HCT116 (cell line): ENCODE measurements at regions not wholly inside any gene's neighbourhood (a gene's known extent, or its start where the extent isn't known, plus 50 kb on each side); places are given as distances from the start of the nearest gene placed in this dataset.

ENCODE experiments used
- EZH2 ChIP-seq: fragments of 200-600 bp; sonication (generic); IDR thresholded peaks from 2 replicates; pipeline ENCODE4 v1.6.1; 2017; ENCODE audit warnings: antibody characterized with exemption, mixed run types
- EZH2phosphoT487 ChIP-seq: fragments of 200-600 bp; IDR thresholded peaks from 2 replicates; pipeline ENCODE4 v1.6.1; 2018; ENCODE audit warnings: antibody characterized with exemption, borderline replicate concordance
- POLR2A ChIP-seq: IDR thresholded peaks from 2 replicates; pipeline ENCODE4 v1.7.0; 2011; ENCODE audit warnings: borderline replicate concordance; ENCODE audit not compliant: insufficient read depth, insufficient read length; ENCODE audit errors: extremely low read depth
- POLR2AphosphoS5 ChIP-seq: IDR thresholded peaks from 2 replicates; pipeline ENCODE4 v1.6.1; 2011; ENCODE audit warnings: mild to moderate bottlenecking, low read depth, low read length, moderate library complexity
- ZFX ChIP-seq: fragments of 450-650 bp; IDR thresholded peaks from 2 replicates; pipeline ENCODE4 v1.6.1; 2017
- TF ChIP-seq, protein P1 (sequence below): IDR thresholded peaks from 2 replicates; pipeline ENCODE4 v1.6.1; 2012
- TF ChIP-seq, protein P2 (sequence below): IDR thresholded peaks from 2 replicates; pipeline ENCODE4 v1.6.1; 2012; ENCODE audit warnings: low read depth
- TF ChIP-seq, protein P3 (sequence below): IDR thresholded peaks from 2 replicates; pipeline ENCODE4 v1.6.1; 2011; ENCODE audit warnings: mild to moderate bottlenecking, low read length, moderate library complexity; ENCODE audit not compliant: insufficient replicate concordance; ENCODE audit errors: extremely low read depth
- TF ChIP-seq, protein P4 (sequence below), 3 experiments: fragments of 200-600 bp in 1 of 3; sonication (generic) in 1 of 3; IDR thresholded peaks in 2 of 3; conservative IDR thresholded peaks in 1 of 3; 2 replicates each; pipeline ENCODE4 v1.5.1; 2012 to 2017; ENCODE audit warnings: low read depth in 2 of 3, low read length in 2 of 3, antibody characterized with exemption in 1 of 3, borderline replicate concordance in 1 of 3, control low read depth in 1 of 3, mild to moderate bottlenecking in 1 of 3, mixed read lengths in 1 of 3, mixed run types in 1 of 3, moderate library complexity in 1 of 3; ENCODE audit not compliant: insufficient read depth in 1 of 3

DNA sequence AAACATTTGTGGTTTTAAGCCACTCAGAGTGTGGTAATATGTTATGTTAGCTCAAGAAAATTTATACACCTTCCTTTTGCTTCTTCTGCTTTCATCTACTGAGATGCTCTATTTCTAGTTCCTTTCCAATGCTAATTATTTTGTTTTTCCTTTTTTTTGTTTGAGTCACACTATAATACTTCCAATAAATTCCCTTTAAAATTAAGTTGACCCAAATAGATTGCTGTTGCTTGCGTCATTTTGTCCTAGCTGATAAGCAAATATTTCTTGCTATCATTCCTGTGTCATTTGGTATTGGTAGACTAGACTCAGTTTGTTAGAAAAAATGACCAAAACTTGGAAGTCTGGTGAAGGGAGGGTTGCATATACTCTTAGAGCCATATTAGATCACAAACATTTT lies 437.0 kb upstream of the CNTN6 start:
- TF ChIP-seq, protein P1, sequence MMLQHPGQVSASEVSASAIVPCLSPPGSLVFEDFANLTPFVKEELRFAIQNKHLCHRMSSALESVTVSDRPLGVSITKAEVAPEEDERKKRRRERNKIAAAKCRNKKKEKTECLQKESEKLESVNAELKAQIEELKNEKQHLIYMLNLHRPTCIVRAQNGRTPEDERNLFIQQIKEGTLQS: no peak
- TF ChIP-seq EZH2 (no peak), ZFX (no peak), EZH2phosphoT487 (no peak), POLR2AphosphoS5 (no peak), POLR2A (no peak)
- TF ChIP-seq, protein P2, sequence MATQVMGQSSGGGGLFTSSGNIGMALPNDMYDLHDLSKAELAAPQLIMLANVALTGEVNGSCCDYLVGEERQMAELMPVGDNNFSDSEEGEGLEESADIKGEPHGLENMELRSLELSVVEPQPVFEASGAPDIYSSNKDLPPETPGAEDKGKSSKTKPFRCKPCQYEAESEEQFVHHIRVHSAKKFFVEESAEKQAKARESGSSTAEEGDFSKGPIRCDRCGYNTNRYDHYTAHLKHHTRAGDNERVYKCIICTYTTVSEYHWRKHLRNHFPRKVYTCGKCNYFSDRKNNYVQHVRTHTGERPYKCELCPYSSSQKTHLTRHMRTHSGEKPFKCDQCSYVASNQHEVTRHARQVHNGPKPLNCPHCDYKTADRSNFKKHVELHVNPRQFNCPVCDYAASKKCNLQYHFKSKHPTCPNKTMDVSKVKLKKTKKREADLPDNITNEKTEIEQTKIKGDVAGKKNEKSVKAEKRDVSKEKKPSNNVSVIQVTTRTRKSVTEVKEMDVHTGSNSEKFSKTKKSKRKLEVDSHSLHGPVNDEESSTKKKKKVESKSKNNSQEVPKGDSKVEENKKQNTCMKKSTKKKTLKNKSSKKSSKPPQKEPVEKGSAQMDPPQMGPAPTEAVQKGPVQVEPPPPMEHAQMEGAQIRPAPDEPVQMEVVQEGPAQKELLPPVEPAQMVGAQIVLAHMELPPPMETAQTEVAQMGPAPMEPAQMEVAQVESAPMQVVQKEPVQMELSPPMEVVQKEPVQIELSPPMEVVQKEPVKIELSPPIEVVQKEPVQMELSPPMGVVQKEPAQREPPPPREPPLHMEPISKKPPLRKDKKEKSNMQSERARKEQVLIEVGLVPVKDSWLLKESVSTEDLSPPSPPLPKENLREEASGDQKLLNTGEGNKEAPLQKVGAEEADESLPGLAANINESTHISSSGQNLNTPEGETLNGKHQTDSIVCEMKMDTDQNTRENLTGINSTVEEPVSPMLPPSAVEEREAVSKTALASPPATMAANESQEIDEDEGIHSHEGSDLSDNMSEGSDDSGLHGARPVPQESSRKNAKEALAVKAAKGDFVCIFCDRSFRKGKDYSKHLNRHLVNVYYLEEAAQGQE: no peak
- TF ChIP-seq, protein P3, sequence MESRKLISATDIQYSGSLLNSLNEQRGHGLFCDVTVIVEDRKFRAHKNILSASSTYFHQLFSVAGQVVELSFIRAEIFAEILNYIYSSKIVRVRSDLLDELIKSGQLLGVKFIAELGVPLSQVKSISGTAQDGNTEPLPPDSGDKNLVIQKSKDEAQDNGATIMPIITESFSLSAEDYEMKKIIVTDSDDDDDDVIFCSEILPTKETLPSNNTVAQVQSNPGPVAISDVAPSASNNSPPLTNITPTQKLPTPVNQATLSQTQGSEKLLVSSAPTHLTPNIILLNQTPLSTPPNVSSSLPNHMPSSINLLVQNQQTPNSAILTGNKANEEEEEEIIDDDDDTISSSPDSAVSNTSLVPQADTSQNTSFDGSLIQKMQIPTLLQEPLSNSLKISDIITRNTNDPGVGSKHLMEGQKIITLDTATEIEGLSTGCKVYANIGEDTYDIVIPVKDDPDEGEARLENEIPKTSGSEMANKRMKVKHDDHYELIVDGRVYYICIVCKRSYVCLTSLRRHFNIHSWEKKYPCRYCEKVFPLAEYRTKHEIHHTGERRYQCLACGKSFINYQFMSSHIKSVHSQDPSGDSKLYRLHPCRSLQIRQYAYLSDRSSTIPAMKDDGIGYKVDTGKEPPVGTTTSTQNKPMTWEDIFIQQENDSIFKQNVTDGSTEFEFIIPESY: no peak
- TF ChIP-seq, protein P4, sequence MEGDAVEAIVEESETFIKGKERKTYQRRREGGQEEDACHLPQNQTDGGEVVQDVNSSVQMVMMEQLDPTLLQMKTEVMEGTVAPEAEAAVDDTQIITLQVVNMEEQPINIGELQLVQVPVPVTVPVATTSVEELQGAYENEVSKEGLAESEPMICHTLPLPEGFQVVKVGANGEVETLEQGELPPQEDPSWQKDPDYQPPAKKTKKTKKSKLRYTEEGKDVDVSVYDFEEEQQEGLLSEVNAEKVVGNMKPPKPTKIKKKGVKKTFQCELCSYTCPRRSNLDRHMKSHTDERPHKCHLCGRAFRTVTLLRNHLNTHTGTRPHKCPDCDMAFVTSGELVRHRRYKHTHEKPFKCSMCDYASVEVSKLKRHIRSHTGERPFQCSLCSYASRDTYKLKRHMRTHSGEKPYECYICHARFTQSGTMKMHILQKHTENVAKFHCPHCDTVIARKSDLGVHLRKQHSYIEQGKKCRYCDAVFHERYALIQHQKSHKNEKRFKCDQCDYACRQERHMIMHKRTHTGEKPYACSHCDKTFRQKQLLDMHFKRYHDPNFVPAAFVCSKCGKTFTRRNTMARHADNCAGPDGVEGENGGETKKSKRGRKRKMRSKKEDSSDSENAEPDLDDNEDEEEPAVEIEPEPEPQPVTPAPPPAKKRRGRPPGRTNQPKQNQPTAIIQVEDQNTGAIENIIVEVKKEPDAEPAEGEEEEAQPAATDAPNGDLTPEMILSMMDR (IDR thresholded peaks at IDR 0.05 in 2 of 3, conservative IDR thresholded peaks at IDR 0.05 in 1 of 3; ENCODE audit: borderline replicate concordance in 1 of 3, insufficient read depth in 1 of 3, low read depth in 2 of 3, low read length in 2 of 3): no peak
